ENCODE measurements at regions not wholly inside any gene's neighbourhood (a gene's known extent, or its start where the extent isn't known, plus 50 kb on each side); places are given as distances from the start of the nearest gene placed in this dataset.

- H4K20me1 ChIP-seq (ENCODE audit: insufficient read depth, low read length, poor library complexity, severe bottlenecking): no peaks in the 10 kb centered on the region
Observed at GRCh38 chr21:28877318-28877884, 115.3 kb downstream of the LTN1 start.

GRCh38 chr21:28875078-28875477 lies 117.6 kb downstream of the LTN1 start:
- H3K4me3 ChIP-seq (ENCODE audit: low read length, poor library complexity, severe bottlenecking): no peak overlapping the region
- no peak overlapping the region for H3K4me2 ChIP-seq (ENCODE audit: low read depth, low read length, poor library complexity, severe bottlenecking)
- no peaks in the 10 kb centered on the region for H4K20me1 ChIP-seq (ENCODE audit: insufficient read depth, low read length, poor library complexity, severe bottlenecking)
- H2AFZ ChIP-seq (ENCODE audit: low read length): no peak overlapping the region
- no peaks in the 10 kb centered on the region; the same call in 1 of the 2 replicates for H3K36me3 ChIP-seq (ENCODE audit: insufficient read depth, low read length)
- no peaks in the 10 kb centered on the region for H3K27me3 ChIP-seq (ENCODE audit: insufficient read depth, low read length, poor library complexity, severe bottlenecking)
- TF ChIP-seq, protein P1, sequence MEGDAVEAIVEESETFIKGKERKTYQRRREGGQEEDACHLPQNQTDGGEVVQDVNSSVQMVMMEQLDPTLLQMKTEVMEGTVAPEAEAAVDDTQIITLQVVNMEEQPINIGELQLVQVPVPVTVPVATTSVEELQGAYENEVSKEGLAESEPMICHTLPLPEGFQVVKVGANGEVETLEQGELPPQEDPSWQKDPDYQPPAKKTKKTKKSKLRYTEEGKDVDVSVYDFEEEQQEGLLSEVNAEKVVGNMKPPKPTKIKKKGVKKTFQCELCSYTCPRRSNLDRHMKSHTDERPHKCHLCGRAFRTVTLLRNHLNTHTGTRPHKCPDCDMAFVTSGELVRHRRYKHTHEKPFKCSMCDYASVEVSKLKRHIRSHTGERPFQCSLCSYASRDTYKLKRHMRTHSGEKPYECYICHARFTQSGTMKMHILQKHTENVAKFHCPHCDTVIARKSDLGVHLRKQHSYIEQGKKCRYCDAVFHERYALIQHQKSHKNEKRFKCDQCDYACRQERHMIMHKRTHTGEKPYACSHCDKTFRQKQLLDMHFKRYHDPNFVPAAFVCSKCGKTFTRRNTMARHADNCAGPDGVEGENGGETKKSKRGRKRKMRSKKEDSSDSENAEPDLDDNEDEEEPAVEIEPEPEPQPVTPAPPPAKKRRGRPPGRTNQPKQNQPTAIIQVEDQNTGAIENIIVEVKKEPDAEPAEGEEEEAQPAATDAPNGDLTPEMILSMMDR (conservative IDR thresholded peaks at IDR 0.05; ENCODE audit: low read length): no peak
- TF ChIP-seq EZH2phosphoT487 (IDR thresholded peaks at IDR 0.05; ENCODE audit: borderline replicate concordance): no peak
- H3K9ac ChIP-seq (ENCODE audit: low read depth, low read length, poor library complexity, severe bottlenecking): no peak overlapping the region
- no peaks in the 10 kb centered on the region for H3K79me2 ChIP-seq (ENCODE audit: insufficient read depth, low read length)
- H3K4me1 ChIP-seq (ENCODE audit: insufficient read depth, low read length, poor library complexity, severe bottlenecking): no peaks in the 10 kb centered on the region
- no peaks in the 10 kb centered on the region for H3K9me2 ChIP-seq (replicated peaks; ENCODE audit: low read depth, low read length)
- no peaks in the 10 kb centered on the region for H3K9me3 ChIP-seq (ENCODE audit: insufficient read depth, low read depth, low read length)
- H3F3A ChIP-seq (ENCODE audit: low read depth): no peaks in the 10 kb centered on the region

More at GRCh38 chr21:28877318-28877884, 115.3 kb downstream of the LTN1 start:
- Histone ChIP-seq H3F3A (ENCODE audit: low read depth) (no peaks in the 10 kb centered on the region), H3K36me3 (ENCODE audit: insufficient read depth, low read length) (no peaks in the 10 kb centered on the region; the same call in 1 of the 2 replicates), H3K27me3 (ENCODE audit: insufficient read depth, low read length, poor library complexity, severe bottlenecking) (no peaks in the 10 kb centered on the region), H3K79me2 (ENCODE audit: insufficient read depth, low read length) (no peaks in the 10 kb centered on the region), H3K9me2 (replicated peaks; ENCODE audit: low read depth, low read length) (no peaks in the 10 kb centered on the region), H3K4me2 (ENCODE audit: low read depth, low read length, poor library complexity, severe bottlenecking) (no peak overlapping the region), H3K4me3 (ENCODE audit: low read length, poor library complexity, severe bottlenecking) (no peak overlapping the region), H2AFZ (ENCODE audit: low read length) (no peak overlapping the region), H3K4me1 (ENCODE audit: insufficient read depth, low read length, poor library complexity, severe bottlenecking) (no peaks in the 10 kb centered on the region), H3K9ac (ENCODE audit: low read depth, low read length, poor library complexity, severe bottlenecking) (no peak overlapping the region), H3K9me3 (ENCODE audit: insufficient read depth, low read depth, low read length) (no peaks in the 10 kb centered on the region)
- TF ChIP-seq, protein P1 (conservative IDR thresholded peaks at IDR 0.05; ENCODE audit: low read length): no peak
- no peak for TF ChIP-seq EZH2phosphoT487 (IDR thresholded peaks at IDR 0.05; ENCODE audit: borderline replicate concordance)

DNA sequence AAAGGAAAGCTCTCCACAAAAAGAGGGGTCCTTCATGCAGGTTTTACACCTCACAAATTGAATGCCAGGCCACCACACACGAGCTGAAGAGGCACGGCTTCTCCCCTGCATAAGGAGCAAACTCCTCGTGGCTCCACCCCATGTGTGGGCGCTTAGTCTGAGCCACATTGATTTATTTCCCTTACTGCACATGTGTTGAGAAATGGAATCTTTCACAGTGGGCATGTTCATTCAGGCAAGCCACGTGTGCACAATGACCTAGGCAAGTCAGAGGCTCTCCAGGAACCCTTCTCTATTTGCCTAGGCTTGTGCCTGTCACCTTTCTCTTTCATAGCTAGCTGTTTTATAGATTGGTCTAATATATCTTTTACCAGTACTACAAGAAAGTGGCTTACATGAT lies 120.5 kb downstream of the LTN1 start:
- no peak overlapping the region for H3K9ac ChIP-seq (ENCODE audit: low read depth, low read length, poor library complexity, severe bottlenecking)
- H3K9me3 ChIP-seq (ENCODE audit: insufficient read depth, low read depth, low read length): no peaks in the 10 kb centered on the region
- H3K4me3 ChIP-seq (ENCODE audit: low read length, poor library complexity, severe bottlenecking): no peak overlapping the region
- H3K4me2 ChIP-seq (ENCODE audit: low read depth, low read length, poor library complexity, severe bottlenecking): no peak overlapping the region
- H3K9me2 ChIP-seq (replicated peaks; ENCODE audit: low read depth, low read length): no peaks in the 10 kb centered on the region
- H3K79me2 ChIP-seq (ENCODE audit: insufficient read depth, low read length): no peaks in the 10 kb centered on the region
- H2AFZ ChIP-seq (ENCODE audit: low read length): no peak overlapping the region
- H3K36me3 ChIP-seq (ENCODE audit: insufficient read depth, low read length): no peaks in the 10 kb centered on the region; the same call in 1 of the 2 replicates
- H3K27me3 ChIP-seq (ENCODE audit: insufficient read depth, low read length, poor library complexity, severe bottlenecking): no peaks in the 10 kb centered on the region
- H3F3A ChIP-seq (ENCODE audit: low read depth): no peaks in the 10 kb centered on the region
- H3K4me1 ChIP-seq (ENCODE audit: insufficient read depth, low read length, poor library complexity, severe bottlenecking): no peaks in the 10 kb centered on the region
- TF ChIP-seq, protein P1 (conservative IDR thresholded peaks at IDR 0.05; ENCODE audit: low read length): no peak
- TF ChIP-seq EZH2phosphoT487 (IDR thresholded peaks at IDR 0.05; ENCODE audit: borderline replicate concordance): no peak
- no peaks in the 10 kb centered on the region for H4K20me1 ChIP-seq (ENCODE audit: insufficient read depth, low read length, poor library complexity, severe bottlenecking)

All from Loucy (cell line).